Hepatocyte (in vitro differentiated cells): ENCODE measurements at regions not wholly inside any gene's neighbourhood (a gene's known extent, or its start where the extent isn't known, plus 50 kb on each side); places are given as distances from the start of the nearest gene placed in this dataset.

Experiments
- DNase-seq: peaks from one replicate; pipeline ENCODE4 v3.0.0-alpha.2; 2016; ENCODE audit warnings: low spot score
- H2AFZ ChIP-seq: fragments of 200-600 bp; sonication (generic); 2 replicates; pipeline ENCODE4 v1.6.0; 2016; ENCODE audit warnings: antibody characterized with exemption, mild to moderate bottlenecking
- H3K27ac ChIP-seq: fragments of 200-600 bp; sonication (generic); 2 replicates; pipeline ENCODE4 v1.5.1; 2016; ENCODE audit warnings: mild to moderate bottlenecking
- H3K27me3 ChIP-seq: fragments of 200-600 bp; sonication (generic); 2 replicates; pipeline ENCODE4 v1.6.1; 2016
- H3K36me3 ChIP-seq: fragments of 200-600 bp; sonication (generic); replicated peaks from 2 replicates; pipeline ENCODE4 v1.5.1; 2016; ENCODE audit warnings: low read depth; ENCODE audit not compliant: insufficient read depth
- H3K4me1 ChIP-seq: fragments of 200-600 bp; sonication (generic); 2 replicates; pipeline ENCODE4 v1.5.1; 2016; ENCODE audit warnings: mild to moderate bottlenecking, moderate library complexity; ENCODE audit not compliant: insufficient read depth
- H3K4me2 ChIP-seq: fragments of 200-600 bp; sonication (generic); 2 replicates; pipeline ENCODE4 v1.6.0; 2016
- H3K4me3 ChIP-seq: fragments of 200-600 bp; sonication (generic); 2 replicates; pipeline ENCODE4 v1.5.1; 2016; ENCODE audit warnings: mild to moderate bottlenecking
- H3K79me2 ChIP-seq: fragments of 200-600 bp; sonication (generic); 2 replicates; pipeline ENCODE4 v1.6.0; 2017; ENCODE audit warnings: mild to moderate bottlenecking
- H3K9me2 ChIP-seq: fragments of 200-600 bp; sonication (generic); replicated peaks from 2 replicates; pipeline ENCODE4 v1.6.0; 2017; ENCODE audit warnings: mild to moderate bottlenecking; ENCODE audit not compliant: insufficient read depth
- H3K9me3 ChIP-seq: fragments of 200-600 bp; sonication (generic); 2 replicates; pipeline ENCODE4 v1.5.1; 2016; ENCODE audit warnings: low read depth, mild to moderate bottlenecking
- H4K20me1 ChIP-seq: fragments of 200-600 bp; sonication (generic); 2 replicates; pipeline ENCODE4 v1.6.0; 2016; ENCODE audit warnings: mild to moderate bottlenecking; ENCODE audit not compliant: insufficient read depth, poor library complexity, severe bottlenecking
- EZH2 ChIP-seq: fragments of 200-600 bp; sonication (generic); IDR thresholded peaks from 2 replicates; pipeline ENCODE4 v1.6.1; 2016; ENCODE audit warnings: antibody characterized with exemption, mild to moderate bottlenecking, borderline replicate concordance
- EZH2phosphoT487 ChIP-seq: fragments of 200-600 bp; sonication (generic); IDR thresholded peaks from one replicate; pipeline ENCODE4 v1.6.1; 2018; ENCODE audit warnings: antibody characterized with exemption, mild to moderate bottlenecking, low read depth, moderate library complexity; ENCODE audit not compliant: unreplicated experiment, severe bottlenecking
- WGBS: methylation state at CpG from one replicate; pipeline ENCODE4 v1.1.6; 2016; ENCODE audit warnings: low lambda C conversion rate; ENCODE audit errors: missing lambda C conversion rate; 5-methylcytosine and 5-hydroxymethylcytosine counted together
- TF ChIP-seq, protein P1 (sequence below): fragments of 200-600 bp; sonication (generic); IDR thresholded peaks from 2 replicates; pipeline ENCODE4 v1.5.1; 2016; ENCODE audit warnings: antibody characterized with exemption, mild to moderate bottlenecking; ENCODE audit not compliant: poor library complexity

DNA sequence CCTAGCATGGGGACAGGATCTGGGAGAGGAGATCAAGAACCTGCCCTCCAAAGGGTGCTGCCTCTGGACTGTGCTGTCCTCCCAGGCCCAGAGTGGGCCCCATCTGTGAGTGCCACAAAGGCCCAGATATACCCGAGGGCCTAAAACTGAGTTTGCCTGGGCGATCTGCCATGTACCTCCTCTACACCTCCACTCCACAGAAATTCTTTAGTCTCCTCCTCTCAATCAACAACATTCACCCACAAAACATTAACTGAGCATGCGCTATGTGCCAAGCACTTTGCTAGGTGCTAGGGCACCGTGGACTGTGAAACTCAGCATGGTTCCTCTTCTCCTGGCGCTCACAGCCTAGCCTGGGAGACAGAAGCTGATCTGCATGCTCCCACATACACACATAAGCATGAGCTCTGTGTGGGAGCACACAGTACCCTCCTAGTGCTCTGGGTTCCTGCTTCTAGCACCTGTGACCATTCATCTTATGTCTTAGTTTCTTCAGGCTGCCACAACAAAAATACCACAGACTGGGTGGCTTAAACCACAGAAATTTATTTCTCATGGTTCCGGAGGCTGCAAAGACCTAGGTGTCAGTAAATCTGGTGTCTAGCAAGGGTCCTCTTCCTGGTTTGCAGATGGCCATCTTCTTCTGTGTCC is 82.0 kb upstream of the FSTL4 start:
- H3K79me2 ChIP-seq: no peaks in the 10 kb centered on the region
- no peak overlapping the region for H3K4me3 ChIP-seq
- H3K9me2 ChIP-seq: no peaks in the 10 kb centered on the region
- H3K4me1 ChIP-seq: no peaks in the 10 kb centered on the region
- no peak for DNase-seq
- no peak overlapping the region for H2AFZ ChIP-seq
- WGBS: 95% methylated on average over 6 of the region's 6 CpGs
- peaks cover 16% of the 10 kb centered on the region for H3K27me3 ChIP-seq
- H3K9me3 ChIP-seq: no peaks in the 10 kb centered on the region
- no peaks in the 10 kb centered on the region for H3K36me3 ChIP-seq
- TF ChIP-seq, protein P1, sequence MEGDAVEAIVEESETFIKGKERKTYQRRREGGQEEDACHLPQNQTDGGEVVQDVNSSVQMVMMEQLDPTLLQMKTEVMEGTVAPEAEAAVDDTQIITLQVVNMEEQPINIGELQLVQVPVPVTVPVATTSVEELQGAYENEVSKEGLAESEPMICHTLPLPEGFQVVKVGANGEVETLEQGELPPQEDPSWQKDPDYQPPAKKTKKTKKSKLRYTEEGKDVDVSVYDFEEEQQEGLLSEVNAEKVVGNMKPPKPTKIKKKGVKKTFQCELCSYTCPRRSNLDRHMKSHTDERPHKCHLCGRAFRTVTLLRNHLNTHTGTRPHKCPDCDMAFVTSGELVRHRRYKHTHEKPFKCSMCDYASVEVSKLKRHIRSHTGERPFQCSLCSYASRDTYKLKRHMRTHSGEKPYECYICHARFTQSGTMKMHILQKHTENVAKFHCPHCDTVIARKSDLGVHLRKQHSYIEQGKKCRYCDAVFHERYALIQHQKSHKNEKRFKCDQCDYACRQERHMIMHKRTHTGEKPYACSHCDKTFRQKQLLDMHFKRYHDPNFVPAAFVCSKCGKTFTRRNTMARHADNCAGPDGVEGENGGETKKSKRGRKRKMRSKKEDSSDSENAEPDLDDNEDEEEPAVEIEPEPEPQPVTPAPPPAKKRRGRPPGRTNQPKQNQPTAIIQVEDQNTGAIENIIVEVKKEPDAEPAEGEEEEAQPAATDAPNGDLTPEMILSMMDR: no peak
- TF ChIP-seq EZH2phosphoT487: no peak
- no peak for TF ChIP-seq EZH2
- H3K27ac ChIP-seq: no peak overlapping the region
- no peaks in the 10 kb centered on the region for H4K20me1 ChIP-seq
- no peak overlapping the region for H3K4me2 ChIP-seq

DNA sequence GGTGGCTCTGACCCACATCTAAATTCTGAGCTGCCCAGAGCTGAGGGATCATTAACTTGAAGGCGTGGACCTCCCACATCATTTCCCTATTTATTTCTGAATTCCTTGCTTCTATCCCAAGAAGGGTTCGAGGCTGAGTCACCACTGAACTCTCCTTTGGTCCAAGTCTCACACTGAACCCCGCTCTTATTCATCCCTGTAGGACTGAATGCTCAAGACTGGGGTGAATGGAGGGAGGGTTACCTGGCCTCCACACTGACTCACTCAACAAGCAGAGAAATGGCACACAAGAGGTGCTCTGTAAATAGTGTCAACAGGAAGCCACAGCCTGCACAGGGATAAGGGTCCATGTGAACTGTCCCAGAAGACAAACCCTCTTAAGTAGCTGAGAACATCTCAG is 79.1 kb upstream of the FSTL4 start:
- H3K79me2 ChIP-seq: no peaks in the 10 kb centered on the region
- H3K4me3 ChIP-seq: no peak overlapping the region
- TF ChIP-seq EZH2 (no peak), EZH2phosphoT487 (no peak)
- TF ChIP-seq, protein P1: no peak
- H3K36me3 ChIP-seq: no peaks in the 10 kb centered on the region
- 83% methylated on average over 3 of the region's 3 CpGs for WGBS
- no peaks in the 10 kb centered on the region for H3K9me2 ChIP-seq
- no peak overlapping the region for H3K27ac ChIP-seq
- H3K9me3 ChIP-seq: no peaks in the 10 kb centered on the region
- peaks cover 16% of the 10 kb centered on the region for H3K27me3 ChIP-seq
- no peaks in the 10 kb centered on the region for H4K20me1 ChIP-seq
- no peak overlapping the region for H3K4me2 ChIP-seq
- no peak for DNase-seq
- no peaks in the 10 kb centered on the region for H3K4me1 ChIP-seq
- no peak overlapping the region for H2AFZ ChIP-seq

DNA sequence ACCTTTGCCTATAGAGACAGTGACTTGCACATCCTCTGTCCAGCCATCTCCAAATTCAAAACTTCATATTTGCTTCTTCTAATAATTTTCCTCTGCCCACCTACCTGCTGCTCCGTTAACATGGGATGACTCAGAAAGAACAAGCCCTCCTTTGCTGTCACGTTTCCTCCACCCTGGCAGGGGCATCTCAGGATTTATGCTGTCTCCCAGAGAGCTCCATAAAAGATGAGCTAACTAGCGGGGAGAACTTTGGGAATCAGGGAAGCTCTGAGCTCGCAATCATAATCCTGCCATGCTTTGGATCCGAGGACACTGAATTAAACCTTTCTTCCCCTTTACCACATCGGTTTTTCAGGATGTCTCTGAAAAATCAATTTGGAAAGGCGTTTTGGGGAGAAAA is 78.4 kb upstream of the FSTL4 start:
- no peaks in the 10 kb centered on the region for H3K9me3 ChIP-seq
- 79% methylated on average over 7 of the region's 7 CpGs for WGBS
- no peaks in the 10 kb centered on the region for H3K9me2 ChIP-seq
- no peak overlapping the region for H2AFZ ChIP-seq
- no peak for DNase-seq
- H3K4me3 ChIP-seq: no peak overlapping the region
- H4K20me1 ChIP-seq: no peaks in the 10 kb centered on the region
- H3K79me2 ChIP-seq: no peaks in the 10 kb centered on the region
- H3K27ac ChIP-seq: no peak overlapping the region
- no peak for TF ChIP-seq EZH2
- H3K27me3 ChIP-seq: peaks cover 16% of the 10 kb centered on the region
- no peak overlapping the region for H3K4me2 ChIP-seq
- no peaks in the 10 kb centered on the region for H3K4me1 ChIP-seq
- H3K36me3 ChIP-seq: no peaks in the 10 kb centered on the region

GRCh38 chr5:133688391-133688790 is 76.0 kb upstream of the FSTL4 start:
- Histone ChIP-seq H3K9me3 (no peaks in the 10 kb centered on the region), H2AFZ (no peak overlapping the region), H3K27ac (no peak overlapping the region), H3K36me3 (no peaks in the 10 kb centered on the region), H3K4me3 (no peak overlapping the region), H4K20me1 (no peaks in the 10 kb centered on the region), H3K9me2 (no peaks in the 10 kb centered on the region), H3K4me1 (no peaks in the 10 kb centered on the region), H3K27me3 (peaks cover 26% of the 10 kb centered on the region), H3K79me2 (no peaks in the 10 kb centered on the region), H3K4me2 (no peak overlapping the region)
- WGBS: 80% methylated on average over 5 of the region's 5 CpGs
- no peak for DNase-seq
- TF ChIP-seq EZH2 (no peak), EZH2phosphoT487 (no peak)
- TF ChIP-seq, protein P1: no peak
